Activated effector memory CD4-positive, alpha-beta T cell treated with anti-CD3 and anti-CD28 coated beads, Interleukin-2, amount 50 U/mL, for 16 hours (primary cell): ENCODE measurements at regions not wholly inside any gene's neighbourhood (a gene's known extent, or its start where the extent isn't known, plus 50 kb on each side); places are given as distances from the start of the nearest gene placed in this dataset.

Experiments
- DNase-seq: peaks from one replicate; pipeline ENCODE4 v3.0.0-alpha.2; 2020

DNA sequence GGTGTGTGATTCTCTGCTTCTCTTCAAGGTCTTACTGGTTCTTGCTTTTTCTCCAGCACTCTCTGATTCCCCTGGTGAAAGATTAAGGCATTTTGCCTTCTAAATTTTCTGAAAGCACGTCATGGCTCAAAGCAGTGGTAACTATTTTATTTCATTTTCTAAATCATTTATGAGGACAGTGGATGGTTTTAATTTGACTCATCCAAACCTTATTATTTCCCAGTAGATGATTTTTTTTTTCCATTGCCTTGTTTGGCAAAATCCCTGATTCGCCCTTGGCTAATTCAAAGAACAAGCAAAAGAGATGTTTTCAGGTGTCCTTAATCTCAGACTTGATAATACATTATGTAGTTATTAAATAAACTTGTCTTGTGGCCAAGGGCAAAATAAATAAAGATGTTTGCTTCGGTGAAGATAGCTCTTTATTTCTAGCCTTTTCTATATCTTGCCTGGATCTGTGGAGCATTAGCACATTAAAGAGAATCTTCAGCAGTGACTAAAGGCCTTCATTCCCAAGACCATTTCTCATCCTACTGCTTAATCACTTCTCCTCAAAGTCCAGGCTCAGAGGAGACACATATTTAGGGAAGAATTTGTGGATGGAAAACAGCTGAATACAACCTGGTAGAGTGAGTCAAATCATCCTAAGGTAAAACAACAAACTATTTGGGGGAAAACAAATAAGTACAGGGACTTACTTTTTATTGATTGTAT lies 359.8 kb downstream of the DUSP10 start:
- DNase-seq, result no peak

DNA sequence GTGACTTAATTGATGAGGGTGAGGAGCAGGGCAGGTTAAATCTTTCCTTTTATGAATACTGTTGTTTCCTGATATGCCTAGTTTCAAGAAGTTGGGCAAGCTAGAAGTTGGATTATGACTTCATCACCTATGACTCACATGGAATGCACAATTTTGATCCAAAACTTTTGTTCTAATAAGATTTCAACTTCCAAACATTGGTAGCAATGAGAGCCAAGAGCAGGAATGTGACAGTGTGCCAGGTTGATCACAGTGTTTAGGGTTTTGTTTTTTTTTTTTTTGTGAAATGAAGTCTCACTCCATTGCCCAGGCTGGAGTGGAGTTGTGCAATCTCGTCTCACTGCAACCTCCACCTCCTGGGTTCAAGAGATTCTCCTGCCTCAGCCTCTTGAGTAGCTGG lies 349.4 kb downstream of the DUSP10 start:
- no peak for DNase-seq

DNA sequence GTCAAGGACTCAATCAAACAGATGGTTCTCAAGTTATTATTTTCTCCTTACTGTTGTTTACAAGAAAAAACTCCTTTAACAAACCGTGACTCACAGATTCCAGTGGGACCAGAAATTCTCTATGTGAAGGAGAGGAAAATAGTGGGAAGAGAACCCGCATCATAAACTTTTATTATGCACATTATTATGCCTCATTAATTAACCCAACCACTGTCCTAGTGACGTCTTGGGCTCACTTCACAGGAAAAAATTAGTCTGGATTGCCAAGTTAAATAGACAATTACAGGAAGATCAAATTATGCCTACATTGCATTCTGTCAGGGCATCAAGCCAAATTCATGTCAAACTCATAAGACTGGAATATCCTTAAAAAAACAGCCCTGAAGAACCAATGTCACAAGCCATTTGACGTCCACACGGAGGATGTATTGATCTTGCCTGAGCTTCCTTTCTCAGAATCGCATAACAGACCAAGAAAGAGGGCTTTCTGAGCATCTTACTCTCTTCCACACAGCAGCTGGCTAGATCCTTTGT lies 347.8 kb downstream of the DUSP10 start:
- no peak for DNase-seq

DNA sequence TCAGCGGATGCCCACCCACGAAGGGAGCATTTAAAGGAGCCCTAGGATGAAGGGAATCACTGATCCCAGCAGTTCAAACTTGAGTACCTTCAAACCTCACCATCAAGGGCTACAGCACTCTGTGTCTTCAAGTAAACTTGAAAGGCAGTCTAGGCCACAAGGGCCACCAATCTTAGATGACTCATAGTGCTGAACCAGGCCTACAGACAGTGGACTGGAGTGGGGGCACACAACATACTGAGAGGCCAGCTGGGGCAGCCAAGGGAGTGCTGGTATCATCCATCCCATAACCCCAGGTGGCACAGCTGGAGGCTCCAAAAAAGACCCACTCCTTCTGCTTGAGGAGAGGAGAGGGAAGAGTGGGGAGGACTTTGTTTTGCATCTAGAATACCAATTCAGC lies 345.4 kb downstream of the DUSP10 start:
- no peak for DNase-seq

DNA sequence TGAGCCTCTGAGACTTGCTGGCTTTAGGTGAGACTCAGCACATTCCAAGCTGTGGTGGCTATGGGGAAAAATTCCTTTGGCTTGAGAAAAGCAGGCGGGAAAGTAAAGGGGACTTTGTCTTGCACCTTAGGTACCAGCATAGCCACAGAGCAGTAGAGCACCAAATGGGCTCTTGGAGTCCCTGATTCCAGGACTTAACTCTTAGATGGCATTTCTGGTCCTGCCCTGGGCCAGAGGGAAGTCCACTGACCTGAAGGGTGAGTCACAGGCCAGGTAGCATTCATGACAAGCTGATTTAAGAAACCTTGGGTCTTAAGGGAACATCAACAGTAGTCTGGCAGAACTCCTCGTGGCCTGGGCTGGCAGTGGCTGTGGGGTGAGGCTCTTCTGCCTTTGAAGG lies 344.7 kb downstream of the DUSP10 start:
- no peak for DNase-seq

DNA sequence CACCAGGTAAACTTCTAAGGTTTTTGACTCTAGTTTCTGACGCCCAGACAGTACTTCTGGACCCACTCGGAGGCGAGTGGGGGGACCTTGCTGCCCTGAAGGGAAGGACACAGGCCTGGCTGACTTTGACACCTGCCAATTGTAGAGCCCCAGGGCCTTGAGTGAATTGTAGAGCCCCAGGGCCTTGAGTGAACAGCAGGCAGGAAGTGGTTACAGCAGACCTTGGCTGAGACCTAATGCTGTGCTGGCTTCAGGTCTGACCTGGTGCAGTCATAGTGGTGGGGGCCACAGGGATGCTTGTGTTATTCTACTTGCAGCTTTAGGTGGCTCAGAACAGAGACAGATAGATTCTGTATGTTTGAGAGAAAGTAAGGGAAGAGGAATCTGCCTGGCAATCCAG lies 344.3 kb downstream of the DUSP10 start:
- DNase-seq, result no peak

DNA sequence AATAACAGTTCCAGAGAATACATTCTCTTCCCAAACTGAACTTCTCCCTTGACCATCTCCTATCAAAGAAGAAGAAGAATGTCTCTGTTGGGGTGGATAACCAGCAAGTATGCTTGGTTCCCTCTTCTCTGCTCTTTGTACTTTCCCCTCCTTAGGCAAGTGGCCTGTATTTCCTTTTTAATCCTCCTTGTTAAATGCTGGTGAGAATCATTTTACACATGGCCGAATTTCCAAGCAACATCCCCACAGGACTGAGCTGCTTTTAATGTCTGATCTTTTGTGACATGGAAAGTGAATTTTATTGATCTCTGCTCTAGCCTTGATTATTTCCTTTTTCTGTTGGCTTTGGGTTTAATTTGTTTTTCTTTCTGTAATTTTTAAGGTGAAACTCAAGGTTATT lies 336.7 kb downstream of the DUSP10 start:
- no peak for DNase-seq

DNA sequence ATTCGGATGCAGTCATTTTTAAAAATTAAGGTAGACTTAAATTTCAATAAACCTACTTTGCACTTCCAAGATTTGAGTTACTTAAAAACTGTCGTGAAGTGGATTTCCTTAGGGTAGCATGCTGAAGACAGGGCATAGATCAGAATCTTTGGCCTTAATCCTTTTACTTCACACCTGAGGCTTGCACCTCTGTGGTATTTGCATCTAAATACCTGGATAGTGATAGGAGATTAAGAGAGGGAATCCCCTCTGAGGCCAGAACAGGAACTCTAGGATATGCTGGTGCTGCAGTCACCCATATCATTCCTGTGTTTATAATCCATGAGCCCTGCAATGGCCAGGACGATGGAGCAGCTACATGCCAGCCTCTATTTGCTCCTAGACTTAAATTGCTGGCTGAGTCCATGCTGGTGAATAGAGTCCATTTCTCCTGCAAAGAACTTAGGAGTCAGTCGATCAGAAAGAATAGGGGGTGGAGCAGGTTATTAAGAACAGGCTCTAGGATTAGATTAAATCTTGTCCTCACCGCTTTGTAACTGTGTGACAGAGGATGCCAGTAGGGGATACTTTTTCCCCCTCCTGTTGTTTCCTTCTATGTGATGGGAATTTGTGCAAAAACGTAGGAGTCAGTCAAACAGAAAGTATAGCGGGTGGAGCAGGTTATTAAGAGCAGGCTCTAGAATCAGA lies 333.6 kb downstream of the DUSP10 start:
- DNase-seq, result no peak

DNA sequence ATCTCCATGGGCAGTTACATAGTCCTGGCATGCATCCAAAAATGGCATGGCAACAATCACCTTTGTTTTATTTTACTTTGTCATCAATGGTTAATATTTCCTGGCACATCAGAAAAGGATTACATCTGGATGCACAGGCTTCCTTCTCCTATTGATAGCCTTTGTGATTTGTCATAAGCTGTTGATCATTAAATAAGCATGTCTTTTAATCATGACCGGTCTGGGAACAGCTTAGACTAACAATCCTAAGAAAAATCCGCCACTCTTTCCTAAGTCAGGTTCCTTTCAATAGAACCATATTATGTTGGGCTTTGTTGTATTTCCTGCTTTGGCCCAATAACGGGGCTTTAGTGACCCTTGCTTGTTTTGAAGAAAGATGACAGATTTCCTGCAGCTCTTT lies 330.6 kb downstream of the DUSP10 start:
- no peak for DNase-seq

DNA sequence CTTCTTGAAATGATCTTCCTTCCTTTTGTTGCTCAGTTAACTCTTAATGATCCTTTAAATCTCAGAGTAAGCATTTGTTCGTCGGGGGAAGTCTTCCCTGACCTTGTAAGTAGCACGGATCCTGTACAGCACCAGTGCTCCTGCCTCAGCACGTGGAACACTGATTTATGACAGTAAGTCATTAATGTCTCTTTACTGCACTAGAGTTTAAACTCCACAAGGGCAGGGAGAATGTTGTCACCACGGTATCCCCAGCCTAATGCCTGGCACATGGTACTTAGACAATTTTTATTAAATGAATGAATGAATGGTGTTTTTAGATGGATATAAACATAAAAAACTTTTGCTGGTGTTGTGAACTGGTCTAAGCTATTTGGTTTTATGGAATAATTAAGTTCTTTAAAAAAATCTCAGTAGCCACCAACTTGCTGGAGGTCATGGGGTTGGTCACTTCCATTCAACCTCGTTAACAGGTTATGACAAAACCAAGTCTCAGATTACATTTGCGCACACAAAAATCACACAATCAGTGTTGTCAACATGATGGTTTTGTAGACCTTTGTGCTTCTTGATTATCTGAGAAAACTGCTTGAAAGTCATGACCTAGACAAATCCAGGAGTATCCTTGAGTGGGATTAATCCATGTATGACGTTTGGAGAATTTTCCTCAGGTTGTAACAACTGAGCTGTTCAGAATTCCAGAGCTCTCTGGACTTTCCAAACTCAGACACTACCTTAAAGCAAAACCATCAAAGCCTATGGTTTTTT lies 326.9 kb downstream of the DUSP10 start:
- DNase-seq, result no peak

DNA sequence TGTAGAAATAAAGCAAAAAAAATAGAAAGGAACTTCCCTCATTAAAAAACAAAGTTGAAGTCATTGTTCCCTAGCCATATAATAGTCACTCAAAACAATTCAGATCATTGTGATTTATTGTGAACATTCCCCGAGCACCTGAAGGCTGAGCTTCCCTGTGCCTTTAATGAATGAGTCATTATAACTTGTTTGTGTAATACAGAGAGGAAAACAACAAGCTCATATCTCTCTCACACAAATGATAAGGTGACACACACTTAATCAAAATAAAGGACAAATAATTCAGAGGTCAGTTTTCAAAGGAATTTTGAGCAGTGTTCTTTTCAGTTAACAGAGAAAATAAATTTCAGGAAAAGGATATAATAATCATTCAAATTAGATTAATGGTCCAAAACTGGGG lies 326.2 kb downstream of the DUSP10 start:
- no peak for DNase-seq

DNA sequence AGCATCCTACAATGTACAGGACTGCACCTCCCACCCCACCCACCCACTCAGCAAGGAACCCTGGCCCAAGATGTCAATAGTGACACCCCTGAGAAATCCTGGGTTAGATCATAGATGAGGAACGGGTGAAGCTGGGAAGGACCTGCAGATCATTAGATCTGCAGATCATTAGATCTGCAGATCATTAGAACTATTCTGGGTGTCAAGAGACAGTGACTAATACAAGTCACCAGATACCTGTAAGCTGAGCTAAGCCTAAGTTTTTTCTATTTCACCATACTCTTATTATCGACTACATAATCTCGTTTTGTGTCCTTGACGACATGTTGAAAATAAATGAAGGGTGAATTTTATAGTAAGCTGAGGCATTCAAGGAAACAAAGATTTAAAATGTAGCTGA lies 325.7 kb downstream of the DUSP10 start:
- no peak for DNase-seq

DNA sequence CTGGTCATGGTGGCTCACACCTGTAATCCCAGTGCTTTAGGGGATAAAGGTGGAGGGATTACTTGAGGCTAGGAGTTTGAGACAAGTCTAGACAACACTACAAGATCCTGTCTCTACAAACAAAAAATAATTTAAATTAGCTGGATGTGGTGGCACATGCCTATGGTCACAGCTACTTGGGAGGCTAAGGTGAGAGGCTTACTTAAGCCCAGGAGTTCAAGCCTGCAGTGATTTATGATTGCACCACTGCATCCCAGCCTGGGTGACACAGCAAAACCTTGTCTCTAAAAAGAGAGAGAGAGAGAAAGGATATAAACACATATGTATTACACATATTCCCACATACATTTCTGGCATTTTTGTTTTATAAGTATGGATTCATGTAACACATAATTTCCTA lies 325.2 kb downstream of the DUSP10 start:
- no peak for DNase-seq

DNA sequence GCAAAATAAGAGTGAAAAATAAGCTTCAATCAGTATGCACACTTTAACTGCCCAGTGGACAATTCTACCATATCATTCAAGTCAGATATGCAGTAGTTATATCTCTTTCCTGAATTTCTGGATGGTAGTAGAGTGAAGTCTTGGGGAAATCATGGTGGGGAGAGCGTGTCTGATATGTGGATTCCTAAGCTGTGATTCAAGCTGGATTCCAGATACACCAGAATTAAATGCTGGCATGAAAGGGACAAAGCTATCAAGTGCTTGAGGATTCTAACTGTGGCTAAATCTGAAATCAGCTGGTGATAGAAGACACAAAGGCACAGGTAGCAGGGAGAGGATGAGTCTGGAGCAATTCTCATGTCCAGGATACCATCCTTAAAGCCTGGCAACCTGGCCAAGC lies 323.5 kb downstream of the DUSP10 start:
- no peak for DNase-seq

DNA sequence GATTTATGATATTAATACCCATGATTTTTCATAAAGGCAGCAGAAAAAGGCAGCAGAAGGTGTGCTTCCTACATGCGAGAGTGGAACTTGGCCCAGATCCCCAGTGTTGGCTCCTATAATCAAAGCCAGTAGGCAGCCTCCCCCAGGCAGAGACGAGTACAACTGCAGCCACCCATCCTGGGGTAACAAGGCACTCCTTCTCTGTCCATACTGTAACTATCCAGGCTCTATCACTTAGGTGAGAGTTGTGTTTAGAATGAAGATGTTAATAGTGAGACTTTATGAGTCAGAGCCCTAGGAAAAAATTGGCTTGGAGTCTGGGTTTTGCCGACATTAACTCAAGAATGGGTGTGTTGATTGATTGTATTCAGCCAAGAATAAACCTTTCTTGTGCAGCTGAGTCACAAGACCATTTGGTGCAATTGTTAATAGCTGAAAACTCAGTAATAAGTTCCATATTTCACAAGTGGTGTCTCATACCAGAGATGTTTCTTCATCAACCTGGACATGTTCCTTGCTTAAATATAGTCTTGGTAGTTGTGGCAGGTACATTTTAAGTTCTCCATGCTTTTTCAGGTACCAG lies 322.3 kb downstream of the DUSP10 start:
- DNase-seq, result no peak

DNA sequence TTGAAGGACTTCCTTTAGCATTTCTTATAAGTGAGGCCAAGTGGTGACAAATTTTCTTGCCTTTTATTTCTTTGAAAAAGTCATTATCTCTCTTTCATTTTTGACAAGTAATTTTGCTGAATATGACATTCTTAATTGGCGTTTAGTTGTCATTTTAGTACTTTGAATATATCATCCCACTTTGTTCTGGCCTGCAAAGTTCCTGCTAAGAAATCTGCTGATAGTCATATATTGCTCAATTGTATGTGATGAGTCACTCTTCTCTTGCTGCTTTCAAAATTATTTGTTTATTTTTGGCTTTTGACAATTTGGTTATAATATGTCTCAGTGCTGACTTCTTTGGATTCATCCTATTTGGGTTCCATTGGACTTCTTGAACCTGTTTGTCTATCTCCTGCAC lies 312.6 kb downstream of the DUSP10 start:
- no peak for DNase-seq

DNA sequence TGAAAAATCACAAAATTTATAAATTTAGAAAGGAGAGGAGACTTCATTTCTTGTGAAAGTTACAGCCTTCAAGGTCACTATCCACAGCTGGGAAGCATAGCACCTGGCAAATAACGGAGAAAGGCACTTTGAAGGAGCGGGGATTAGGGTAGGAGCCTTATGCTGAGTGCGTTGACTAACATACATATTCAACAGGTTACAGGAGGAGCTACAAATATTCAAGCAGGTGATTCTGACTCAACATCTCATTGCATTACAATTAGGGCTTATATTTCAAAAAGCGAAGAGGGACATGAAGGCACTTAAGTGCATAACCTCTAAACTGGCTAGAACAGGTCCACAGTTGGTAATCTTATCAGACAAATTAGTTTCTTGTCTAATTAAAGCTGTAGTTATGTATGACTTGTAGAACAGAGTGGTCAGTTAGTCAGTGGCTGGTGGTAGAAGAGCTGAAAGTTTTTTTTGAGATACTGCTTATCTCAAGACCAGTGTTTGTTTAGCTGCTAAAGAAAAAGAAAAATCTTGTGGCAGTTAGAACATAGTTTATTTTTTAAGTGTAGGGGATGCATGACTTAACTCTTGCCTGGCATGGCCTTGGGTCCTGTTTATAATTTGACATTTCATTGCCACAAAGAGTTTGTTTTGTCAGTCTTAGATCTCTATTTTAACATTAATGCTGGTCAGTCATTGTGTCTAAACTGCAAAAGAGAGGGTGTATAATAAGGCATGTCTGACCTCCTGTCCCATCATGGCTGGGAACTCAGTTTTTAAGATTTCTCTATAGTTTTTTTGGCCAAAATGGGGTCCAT lies 311.5 kb downstream of the DUSP10 start:
- DNase-seq, result no peak

DNA sequence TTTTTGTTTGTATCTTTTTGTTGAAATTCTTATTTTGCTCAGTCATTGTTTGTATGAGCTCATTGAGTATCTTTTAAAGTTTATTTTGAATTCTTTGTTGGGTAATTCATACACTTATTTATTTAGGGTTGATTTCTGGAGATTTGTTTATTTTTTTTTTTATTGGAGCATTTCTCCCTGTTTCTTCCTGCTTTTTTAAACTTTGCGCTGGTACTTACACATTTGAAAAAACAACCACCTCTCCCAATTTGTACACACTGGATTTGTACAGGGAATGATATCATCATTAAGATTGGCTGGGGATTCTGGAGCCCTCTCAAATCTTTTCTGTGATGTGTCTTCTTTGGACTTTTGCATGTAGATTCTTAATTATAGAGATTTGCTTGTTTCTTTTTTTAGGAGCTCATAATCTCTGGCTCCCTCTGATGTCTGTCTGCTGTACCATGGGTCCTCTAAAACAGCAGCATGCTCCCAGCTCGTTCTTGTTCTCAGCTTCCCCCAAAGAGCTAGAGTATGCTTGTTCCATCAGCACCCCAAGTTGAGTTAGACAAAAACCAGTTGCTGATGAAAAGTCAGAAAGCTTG lies 310.7 kb downstream of the DUSP10 start:
- DNase-seq, result no peak

DNA sequence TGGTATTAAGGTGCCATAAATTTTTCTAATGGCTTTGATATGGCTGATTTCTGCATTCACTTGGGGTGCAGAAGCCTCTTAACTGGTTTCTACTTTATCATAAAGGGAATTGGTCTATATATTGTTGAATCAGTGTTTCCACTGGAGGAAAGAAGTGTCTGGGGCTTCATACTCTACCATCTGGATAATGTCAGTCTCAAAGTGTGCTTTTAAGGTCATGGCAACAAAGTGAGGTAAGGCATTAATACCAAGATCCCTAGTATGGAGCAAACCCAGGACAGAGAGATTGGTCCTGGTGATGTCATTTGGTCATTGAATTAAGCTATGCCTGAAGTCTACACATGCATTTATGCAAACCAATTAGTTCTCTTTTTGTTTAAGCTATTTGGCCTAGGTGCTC lies 309.9 kb downstream of the DUSP10 start:
- no peak for DNase-seq

DNA sequence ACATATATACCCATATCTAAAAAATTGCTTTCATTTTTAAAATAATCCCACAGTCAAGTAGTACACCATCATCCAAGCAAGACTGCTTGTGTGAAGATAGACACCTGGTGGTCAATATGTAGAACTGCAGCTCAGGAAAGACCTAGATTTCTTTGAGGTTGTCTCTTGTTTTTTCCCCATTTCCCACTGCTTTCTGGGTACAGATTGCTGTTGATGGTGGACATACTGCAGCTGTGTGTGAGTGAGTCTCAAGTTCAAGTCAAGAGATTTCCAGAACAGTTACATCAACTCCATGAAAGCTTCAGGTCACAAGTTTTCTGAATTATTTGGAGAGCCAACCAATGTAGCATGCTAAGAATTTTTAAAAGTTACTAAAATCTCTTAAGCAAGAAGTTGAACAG lies 306.4 kb downstream of the DUSP10 start:
- no peak for DNase-seq

DNA sequence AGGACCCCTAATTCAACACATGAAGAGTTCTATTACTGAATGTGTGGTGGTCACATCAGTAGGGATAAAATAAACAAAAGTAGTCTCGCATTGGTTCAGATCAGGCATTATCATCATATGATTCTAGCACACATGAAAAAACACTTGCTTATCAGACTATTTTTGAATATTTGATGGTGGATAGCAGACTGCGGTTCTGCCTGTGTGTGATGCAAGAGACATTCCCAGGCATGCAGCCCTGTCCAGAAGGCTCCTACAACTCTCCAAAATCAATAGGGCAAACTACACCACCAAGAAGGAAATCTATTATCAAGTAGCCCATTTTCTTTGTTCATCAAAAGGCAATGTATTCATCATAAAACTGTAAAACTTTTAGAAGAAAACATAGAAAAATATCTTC lies 304.7 kb downstream of the DUSP10 start:
- DNase-seq, result no peak

DNA sequence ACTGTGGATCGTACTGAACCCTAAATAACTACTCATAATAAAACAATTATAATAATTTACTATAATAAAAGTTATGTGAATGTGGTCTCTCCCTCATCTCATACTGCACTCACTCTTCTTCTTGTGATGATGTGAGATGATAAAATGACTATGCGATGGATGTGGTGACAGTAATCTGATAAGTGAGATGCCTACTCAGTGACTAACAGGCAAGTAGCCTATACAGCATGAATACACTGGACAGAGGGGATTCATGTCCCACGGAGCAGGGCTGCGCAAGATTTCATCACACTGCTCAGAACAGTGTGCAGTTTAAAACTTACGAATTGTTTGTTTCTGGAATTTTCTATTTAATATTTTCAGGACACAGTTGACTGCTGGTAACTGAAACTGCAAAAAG lies 304.0 kb downstream of the DUSP10 start:
- no peak for DNase-seq
